SIG-M5 treated with dmso at 0.1 percent for 504 hours (cell line): ENCODE measurements at regions not wholly inside any gene's neighbourhood (a gene's known extent, or its start where the extent isn't known, plus 50 kb on each side); places are given as distances from the start of the nearest gene placed in this dataset.
A peak's percentile ranks its signal among the peaks of the same experiment; 100 is the strongest.
"Not testable (repeated sequence)": the region's sequence is repeated elsewhere in the genome, so short reads cannot be mapped to it uniquely, and the experiment has no call there.

ENCODE experiments used
- DNase-seq: peaks from one replicate; lab custom pipeline; 2025; ENCODE audit not compliant: unreplicated experiment; lab: John Stamatoyannopoulos, UW

DNA sequence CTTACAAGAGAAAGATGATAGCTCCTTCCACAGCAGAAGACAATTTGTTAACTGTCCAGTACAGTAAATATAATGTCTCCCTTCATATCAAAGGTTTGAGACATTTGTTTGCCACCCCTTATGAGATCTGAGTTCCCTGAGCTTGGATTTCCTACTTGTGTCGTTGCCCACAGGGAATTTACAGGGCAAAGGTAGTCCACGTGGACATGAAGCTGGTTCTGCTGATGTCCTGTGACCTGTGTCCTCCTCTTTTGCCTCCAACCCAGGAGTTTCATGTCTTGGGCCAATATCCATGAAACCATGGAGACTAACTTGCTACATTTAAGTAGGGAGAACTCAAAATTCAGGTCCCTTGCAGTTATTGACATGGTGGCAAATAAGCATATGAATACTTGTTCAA, 172.2 kb upstream of the KCTD7 start:
- not testable (repeated sequence) for DNase-seq

DNA sequence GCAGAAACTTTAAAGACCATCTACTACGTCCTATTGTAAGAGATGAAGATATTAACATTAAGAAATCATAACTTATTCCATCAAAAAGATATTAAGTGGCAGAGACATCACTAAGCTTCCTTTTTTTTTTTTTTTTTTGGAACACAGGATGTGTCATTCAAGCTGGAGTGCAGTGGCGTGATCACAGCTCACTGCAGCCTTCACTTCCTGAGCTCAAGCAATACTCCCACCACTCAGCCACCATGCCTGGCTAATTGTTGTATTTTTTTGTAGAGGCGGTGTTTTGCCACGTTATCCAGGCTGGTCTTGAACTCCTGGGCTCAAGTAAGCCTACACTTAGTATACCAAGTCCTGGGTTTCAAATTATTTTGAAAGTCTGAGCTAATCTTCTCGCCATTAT, 169.7 kb upstream of the KCTD7 start:
- not testable (repeated sequence) for DNase-seq

DNA sequence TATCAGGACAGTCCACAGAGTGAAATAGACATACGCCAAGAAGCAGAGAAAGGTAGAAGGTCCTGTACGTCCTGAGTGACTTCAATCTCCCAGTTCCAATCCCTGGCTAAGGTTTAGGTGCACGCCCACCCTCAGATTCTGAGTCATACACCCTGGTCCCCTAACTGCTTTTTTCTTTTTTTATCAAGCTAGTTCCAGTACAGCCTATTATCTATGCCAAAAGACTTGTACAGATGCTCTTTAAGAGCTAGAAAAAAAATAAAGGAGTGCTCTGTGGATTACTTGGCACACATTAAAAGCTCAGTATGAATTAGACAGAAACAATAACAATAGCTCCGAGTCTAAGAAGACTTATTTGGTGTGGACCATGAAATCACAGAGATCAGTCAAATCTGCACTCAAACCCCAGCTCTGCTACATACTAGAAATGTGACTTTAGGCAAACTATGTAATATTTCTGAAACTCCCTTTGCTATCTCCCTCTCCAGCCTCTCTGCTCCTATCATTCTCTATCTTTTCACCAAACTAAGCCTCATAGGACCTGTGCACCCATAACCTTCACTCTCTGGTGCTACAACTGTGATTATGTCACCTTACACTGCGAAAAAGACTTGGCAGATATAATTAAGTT, 168.8 kb upstream of the KCTD7 start:
- DNase-seq = not testable (repeated sequence)

DNA sequence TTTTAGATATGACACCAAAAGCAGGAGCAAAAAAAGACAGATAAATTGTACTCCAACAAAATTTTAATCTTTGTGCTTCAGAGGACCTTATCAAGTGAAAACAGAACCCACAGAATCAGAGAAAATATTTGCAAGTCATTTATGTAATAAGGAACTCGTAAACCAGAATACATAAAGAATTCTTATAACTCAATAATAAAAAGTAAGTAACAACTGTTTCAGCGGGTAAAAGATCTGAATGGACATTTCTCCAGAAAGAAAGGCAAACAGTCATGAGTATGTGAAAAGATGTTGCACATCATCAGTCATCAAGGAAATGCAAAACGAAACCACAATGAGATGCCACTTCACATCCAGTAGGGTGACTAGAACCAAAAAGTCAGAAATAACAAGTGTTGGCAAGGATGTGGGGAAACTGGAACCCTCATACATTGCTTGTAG, 167.7 kb upstream of the KCTD7 start:
- DNase-seq = no peak

DNA sequence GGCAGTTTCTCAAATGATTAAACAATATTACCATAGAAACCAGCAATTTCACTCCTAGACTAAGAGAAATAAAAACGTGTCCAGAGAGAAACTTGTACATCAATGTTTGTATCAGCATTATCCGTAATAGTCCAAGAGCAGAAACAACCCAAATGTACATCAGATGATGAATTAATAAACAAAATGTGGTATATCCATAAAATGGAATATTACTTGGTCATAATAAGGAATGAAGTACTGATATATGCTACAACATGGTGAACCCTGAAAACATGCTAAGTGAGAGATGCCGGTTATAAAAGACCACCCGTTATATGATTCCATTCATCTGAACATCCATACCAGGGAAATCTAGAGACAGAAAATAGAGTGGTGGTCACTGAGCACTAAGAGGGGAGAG, 167.3 kb upstream of the KCTD7 start:
- not testable (repeated sequence) for DNase-seq

DNA sequence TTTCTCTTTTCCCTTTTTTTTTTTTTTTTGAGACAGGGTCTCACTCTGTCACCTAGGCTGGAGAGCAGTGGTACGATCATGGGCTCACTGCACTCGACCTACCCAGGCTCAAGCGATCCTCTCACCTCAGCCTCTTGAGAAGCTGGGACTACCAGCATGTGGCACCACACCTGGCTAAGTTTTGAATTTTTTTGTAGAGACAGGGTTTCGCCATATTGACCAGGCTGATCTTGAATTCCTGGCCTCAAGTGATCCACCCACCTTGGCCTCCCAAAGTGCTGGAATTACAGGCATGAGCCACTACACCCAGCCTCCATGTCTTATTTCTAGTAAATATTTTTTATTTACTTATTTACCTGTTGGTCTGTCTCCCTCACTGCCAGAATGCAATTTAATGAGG, 165.8 kb upstream of the KCTD7 start:
- not testable (repeated sequence) for DNase-seq

DNA sequence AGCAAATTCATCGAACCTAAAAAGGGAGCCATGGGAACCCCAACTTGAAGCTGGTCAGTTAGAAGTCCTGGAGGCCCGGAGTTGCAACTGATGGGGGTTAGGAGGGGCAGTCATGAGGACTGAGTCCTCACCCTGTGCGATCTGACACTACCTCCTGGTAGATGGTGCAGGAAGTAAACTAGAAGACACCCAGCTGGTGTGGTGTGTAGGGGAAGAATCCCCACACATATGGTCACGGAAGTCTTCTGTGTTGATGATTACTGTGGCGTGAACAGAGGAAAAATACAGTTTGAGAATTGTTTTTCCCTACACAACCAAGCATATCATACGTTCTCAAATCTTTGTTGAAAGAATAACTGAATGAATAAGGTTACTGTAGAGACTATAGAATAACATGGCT, 164.6 kb upstream of the KCTD7 start:
- DNase-seq = no peak

DNA sequence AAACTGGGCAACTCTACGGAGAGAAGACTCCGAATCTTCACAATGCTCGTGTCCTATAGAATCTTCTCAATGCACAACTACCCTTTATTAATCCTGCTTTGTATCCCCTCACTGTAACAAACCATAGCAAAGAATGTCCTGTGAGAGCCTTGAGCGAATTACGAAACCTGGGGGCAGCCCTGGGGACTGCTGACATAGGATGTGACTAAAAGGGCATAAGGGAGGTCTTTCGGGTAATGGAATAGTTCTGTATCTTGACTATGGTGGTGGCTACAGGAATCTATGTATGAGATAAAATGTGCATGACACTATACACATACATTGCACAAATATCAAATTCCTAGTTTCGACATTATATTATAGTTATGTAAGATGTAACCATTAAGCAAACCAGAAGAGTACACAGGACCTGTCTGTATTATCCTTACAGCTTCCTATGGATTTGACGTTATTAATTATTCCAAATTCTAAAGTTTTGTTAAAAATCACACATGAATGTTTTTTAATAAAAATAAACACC, 162.5 kb upstream of the KCTD7 start:
- no peak for DNase-seq

DNA sequence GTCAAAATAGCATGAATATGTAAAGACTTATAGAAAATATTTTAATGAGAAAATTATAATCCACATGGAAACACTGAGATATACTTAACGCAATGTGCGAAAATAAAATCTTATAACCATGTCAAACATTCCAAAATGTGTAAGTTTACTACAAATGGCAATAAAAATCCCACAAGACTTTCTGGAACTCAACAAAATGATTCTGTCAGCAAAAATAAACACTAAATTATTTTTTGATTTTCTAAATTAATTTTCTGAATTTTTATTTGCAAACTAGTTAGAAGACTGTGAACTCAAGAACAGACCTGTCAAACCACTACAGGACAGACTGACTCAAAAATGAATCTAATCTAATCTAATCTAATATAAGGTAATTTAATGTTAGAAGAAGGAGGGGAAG, 160.8 kb upstream of the KCTD7 start:
- DNase-seq = no peak

DNA sequence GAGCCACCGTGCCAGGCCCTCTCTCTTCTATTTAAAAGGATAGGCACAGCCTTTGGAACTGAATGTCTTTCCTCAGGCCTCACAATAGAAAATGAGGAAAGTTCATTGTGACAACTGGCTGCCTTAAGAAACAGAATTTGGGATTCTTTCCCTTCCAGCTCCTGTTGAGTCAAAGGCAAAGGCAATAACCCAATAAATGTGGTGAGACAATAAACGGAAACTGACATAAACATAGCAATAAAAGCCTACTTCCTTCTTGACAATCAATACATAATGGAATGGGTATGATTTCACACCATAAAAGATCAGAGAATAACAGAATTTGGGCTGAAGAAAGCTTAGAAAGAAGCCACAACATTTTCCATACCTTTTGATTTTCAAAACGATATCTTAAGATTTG, 155.6 kb upstream of the KCTD7 start:
- DNase-seq = not testable (repeated sequence)

DNA sequence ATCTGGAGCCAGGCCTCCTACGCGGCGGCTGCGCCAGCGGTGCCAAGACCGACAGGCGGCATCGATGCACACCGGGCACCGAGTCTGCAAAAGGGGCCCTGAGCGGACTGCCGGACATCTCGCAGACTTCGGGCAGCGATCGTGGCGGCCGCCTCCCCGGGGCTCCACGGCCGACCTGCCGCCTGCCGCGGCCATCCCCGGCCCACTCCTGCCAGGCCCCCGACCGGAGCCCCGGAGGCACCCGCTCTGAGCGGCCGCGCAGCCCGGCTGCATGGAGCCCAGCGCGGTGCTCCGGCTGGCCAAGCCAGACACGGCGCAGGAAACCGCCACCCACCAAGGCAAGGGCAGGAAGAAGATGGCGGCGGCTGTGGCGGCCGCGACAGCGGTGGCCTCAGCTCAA, 154.2 kb upstream of the KCTD7 start:
- DNase-seq = no peak

DNA sequence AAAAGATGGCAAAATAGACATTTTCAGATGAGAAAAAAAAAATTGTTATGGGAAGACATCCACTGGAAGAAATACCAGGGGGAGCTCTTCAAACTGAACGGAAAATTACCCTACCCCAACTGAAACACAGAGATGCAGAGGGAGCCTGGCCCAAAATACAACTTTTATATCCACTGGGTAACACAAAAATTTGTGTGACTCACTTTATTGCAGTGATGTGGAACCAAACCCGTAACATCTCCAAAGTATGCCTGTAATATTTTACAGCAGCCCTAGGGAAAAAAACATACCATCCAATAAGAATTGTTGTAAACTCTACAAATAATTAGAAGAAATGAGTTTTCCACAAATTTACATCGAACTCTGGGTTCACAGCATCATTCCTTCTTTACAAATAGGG, 152.6 kb upstream of the KCTD7 start:
- DNase-seq = not testable (repeated sequence)

DNA sequence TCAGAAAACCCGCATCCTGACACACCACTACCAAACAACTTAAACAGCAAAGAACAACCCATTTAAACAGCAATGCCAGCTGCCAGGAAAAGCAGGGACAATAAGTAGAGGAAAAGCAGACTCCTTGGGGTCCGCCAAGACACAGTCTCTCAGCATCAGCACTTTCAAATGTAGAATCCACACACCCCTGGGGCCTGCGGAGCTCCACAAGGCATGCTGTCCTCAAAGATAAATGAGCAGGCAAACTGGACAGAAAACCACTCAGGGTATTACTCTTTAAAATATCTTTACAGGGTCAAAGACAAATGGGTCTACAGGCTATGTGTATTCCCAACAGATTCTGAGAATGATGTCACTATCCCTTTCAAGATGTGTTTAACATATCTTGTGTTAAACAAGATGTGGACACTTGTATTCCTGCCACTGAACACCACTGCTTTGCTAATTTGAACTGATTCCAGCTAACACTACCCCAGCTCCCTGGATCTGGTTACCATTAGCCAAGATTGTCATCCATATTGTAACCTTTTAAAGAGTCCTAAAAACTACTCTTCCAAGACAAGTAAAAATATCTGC, 150.8 kb upstream of the KCTD7 start:
- DNase-seq = not testable (repeated sequence)

DNA sequence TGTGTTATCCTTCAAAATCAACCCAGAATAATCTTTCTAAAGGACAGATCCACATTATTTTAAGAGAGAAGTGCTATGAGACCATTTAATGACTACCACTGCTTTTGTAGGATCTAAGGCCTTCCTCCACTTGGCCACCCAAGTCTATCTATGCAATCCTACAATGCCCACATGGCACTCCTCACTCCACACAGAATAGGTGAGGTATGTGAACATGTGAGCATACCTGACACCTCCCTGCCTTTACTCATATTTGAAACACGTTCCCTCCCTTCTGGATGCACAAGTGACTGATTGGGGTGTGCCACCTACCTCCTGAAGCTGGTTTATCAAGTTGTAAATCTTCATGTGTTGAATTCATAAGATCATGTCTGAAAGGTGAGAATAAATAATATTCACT, 147.5 kb upstream of the KCTD7 start:
- DNase-seq = not testable (repeated sequence)

DNA sequence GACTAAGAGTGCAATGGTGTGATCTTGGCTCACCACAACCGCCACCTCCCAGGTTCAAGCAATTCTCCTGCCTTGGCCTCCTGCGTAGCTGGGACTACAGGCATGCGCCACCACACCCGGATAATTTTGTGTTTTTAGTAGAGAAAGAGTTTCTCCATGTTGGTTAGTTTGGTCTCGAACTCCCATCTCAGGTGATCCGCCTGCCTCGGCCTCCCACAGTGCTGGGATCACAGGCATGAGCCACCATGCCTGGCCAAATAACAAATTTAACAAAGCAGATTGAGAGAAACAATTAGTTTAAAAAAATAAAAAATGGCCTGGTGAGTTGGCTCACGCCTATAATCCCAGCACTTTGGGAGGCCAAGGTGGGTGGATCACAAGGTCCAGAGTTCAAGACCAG, 139.6 kb upstream of the KCTD7 start:
- DNase-seq = not testable (repeated sequence)

DNA sequence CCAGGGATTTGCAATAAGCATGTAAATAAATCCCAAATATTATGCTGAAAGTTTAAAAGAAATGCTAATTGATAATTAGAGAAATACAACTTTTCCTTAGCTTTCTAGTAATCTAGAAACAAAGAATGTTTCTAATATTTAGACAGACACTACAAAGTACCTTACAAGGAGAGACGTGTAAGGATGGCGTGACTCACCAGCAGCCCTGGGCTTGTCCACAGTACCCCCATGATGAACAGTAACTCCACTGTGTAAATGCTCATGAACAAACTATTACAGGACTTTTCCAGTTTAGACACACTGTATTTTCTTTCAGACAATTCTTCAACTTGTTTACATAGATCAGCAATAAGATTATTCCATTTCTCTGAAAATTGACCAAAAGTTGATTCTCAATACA, 138.9 kb upstream of the KCTD7 start:
- not testable (repeated sequence) for DNase-seq

DNA sequence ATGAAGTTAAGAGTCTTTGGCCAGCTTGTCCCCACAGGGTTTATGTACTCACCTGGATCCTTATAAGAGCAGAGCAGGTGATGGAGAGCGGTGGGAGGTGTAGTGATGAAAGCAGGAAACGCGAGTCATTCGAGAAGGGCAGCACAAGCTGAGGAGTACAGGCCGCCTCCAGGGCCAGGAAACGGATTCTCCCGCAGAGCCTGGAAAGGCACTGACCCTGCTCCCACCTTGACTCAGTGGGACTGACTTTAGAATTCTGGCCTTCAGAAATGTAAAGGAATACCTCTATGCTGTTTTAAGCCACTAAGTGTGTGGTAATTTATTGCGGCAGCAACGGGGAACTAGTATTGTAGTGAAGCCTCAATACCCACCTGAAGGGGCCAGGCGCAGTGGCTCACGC, 137.7 kb upstream of the KCTD7 start:
- not testable (repeated sequence) for DNase-seq

DNA sequence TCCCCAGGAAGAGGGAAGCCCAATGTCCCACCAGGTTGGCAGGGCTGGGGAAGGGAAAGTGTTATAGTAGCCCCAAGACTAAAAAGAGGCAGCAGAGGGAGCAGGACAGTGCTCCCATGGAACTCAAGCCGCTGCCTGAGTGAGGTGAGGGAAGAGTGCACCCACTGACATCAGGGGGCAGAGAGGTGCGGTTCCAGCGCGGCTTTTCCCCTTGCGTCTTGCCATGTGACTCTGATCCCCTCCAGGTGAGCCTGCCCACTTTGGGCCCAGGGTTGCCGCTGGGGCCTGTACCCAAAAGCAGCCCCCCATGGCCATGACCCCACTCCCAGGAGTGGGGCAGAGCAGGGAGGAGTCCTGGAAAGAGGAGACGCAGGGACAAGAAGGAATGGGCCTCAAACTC, 136.3 kb upstream of the KCTD7 start:
- not testable (repeated sequence) for DNase-seq

DNA sequence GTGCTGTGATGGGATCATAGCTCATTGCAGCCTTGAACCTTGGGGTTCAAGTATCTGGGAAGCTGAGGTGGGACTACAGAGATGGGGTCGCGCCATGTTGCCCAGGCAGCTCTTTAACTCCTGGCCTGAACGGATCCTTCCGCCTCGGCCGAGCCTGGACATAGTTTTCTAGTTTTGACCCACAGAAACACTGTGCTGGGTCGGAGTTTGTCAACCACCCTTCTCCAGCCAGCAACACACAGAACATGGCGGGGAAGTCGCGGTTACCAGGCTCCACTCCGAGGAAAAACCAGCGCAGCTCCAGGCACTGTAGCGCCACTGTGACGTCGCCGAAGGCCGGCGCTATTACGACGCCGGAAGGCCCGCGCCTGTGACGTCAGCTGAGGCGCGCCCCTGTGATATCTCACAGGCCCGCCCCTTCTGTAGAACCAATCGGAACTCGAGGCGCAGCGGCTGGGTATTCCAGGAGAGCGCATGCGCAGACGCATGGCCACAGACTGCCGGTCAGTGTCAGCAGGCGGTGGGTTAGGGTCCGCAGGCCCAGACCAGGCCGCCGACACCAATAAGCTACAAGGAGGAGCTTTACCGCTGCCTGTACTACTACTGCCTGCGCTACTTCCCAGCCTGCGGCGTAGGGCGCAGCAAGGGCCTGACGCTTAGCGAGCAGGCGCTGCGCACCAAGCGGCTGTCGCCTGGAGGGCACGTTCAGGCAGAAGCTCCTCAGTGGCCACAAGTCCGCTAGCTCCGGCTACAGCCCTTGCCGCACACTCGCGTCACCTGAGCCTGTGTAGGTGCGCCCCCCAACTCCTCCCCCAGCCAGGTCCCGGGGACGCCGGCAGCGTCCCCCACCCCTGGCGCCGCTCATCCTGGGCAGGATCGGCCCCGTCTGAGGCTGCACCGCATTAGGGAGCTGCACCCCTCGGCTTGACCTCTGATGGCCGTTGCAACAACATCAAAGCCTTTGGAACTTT, 135.2 kb upstream of the KCTD7 start:
- peak; percentile 94 for DNase-seq

DNA sequence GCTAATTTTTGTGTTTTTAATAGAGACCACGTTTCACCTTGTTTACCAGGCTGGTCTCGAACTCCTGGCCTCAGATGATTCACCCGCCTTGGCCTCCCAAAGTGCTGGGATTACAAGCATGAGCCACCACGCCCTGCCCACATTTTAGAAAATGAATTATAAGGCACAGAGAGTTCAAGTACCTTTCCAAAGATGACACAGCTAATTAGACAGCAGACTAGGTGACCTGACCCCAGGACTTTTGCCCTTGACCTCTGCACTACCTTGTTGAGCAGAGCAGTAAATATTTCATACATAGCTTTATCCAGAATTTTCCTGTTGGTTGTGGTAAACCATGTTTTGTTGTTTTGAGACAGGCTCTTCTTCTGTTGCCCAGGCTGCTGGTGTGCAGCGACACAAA, 131.3 kb upstream of the KCTD7 start:
- DNase-seq = no peak

DNA sequence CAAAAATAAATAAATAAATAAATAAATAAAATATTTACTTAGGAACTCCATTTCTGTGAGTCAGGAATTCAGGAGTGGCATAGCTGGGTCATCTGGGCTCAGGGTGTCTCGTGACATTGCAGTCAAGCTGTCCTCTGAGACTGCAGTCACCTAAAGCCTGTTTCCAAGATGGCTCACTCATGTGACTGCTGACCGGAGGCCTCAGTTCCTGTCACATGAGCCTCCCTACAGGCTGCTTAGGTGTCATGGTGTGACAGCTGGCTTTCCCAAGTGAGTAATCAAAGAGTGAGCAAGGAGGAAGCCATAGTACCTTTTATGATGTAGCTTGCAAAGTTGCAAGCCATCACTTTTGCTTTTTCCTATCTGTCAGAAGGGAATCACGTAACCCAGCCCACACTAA, 128.6 kb upstream of the KCTD7 start:
- DNase-seq = no peak
